IMR-90 (cell line): ENCODE measurements at regions not wholly inside any gene's neighbourhood (a gene's known extent, or its start where the extent isn't known, plus 50 kb on each side); places are given as distances from the start of the nearest gene placed in this dataset.

ENCODE experiments used
- ATAC-seq: fragments of 200-7000 bp; cut with Tn5 transposase; 2 replicates; pipeline ENCODE4 v1.9.1; 2020; ENCODE audit warnings: low read depth, mild to moderate bottlenecking, moderate library complexity
- BruUV-seq: library from RNA; stranded (reverse); fragments of 400-500 nt; replicated peaks from 2 replicates; lab custom pipeline; 2021; lab: Mats Ljungman, UMichigan
- CTCF ChIA-PET: fragments of 300-600 bp; formaldehyde crosslinking; extraction: SDS; loops from one replicate; lab custom pipeline; 2021; ENCODE audit warnings: antibody characterized with exemption; lab: Yijun Ruan, JAX
- POLR2A ChIA-PET: fragments of 300-600 bp; sonication (Branson Sonifier 250); formaldehyde crosslinking; loops from one replicate; lab custom pipeline; 2022; ENCODE audit warnings: antibody characterized with exemption; ENCODE audit not compliant: unreplicated experiment; lab: Charles Lee
- DNase-seq: peaks from one replicate; pipeline ENCODE4 v3.0.0; 2013
- H2AFZ ChIP-seq: replicated peaks from 2 replicates; pipeline ENCODE3; 2013; ENCODE audit warnings: low read length, mild to moderate bottlenecking; ENCODE audit not compliant: poor library complexity
- H2AK5ac ChIP-seq: 2 replicates; pipeline ENCODE4 v1.6.1; 2013; ENCODE audit warnings: low read depth, low read length, inconsistent platforms
- H2AK9ac ChIP-seq: replicated peaks from 2 replicates; pipeline ENCODE3; 2013; ENCODE audit warnings: mild to moderate bottlenecking, low read depth, low read length, moderate library complexity; ENCODE audit not compliant: poor library complexity
- H2BK120ac ChIP-seq: 2 replicates; pipeline ENCODE4 v1.6.1; 2013; ENCODE audit warnings: low read depth, low read length, inconsistent platforms
- H2BK15ac ChIP-seq: 3 replicates; pipeline ENCODE4 v1.6.1; 2013; ENCODE audit warnings: low read depth, low read length, inconsistent platforms
- H2BK20ac ChIP-seq: 2 replicates; pipeline ENCODE4 v1.6.1; 2013; ENCODE audit warnings: low read depth, mild to moderate bottlenecking, inconsistent platforms, low read length, moderate library complexity
- H2BK5ac ChIP-seq: 2 replicates; pipeline ENCODE4 v1.6.1; 2013; ENCODE audit warnings: mild to moderate bottlenecking, low read depth, low read length, inconsistent platforms; ENCODE audit not compliant: poor library complexity, severe bottlenecking
- H3K14ac ChIP-seq: replicated peaks from 2 replicates; pipeline ENCODE4 v1.6.1; 2013; ENCODE audit warnings: low read depth, low read length, inconsistent platforms
- H3K18ac ChIP-seq: 2 replicates; pipeline ENCODE4 v1.6.1; 2013; ENCODE audit warnings: low read depth, low read length, control low read depth
- H3K23ac ChIP-seq: 2 replicates; pipeline ENCODE4 v1.6.1; 2013; ENCODE audit warnings: low read depth, low read length, inconsistent platforms
- H3K27ac ChIP-seq: 2 replicates; pipeline ENCODE4 v1.5.1; 2013; ENCODE audit warnings: mild to moderate bottlenecking, control low read depth, low read length; ENCODE audit not compliant: insufficient read depth
- H3K27me3 ChIP-seq: 2 replicates; pipeline ENCODE4 v1.6.1; 2013; ENCODE audit warnings: low read length; ENCODE audit not compliant: control insufficient read depth, insufficient read depth
- H3K36me3 ChIP-seq: 2 replicates; pipeline ENCODE4 v1.6.1; 2013; ENCODE audit warnings: low read length, mixed read lengths; ENCODE audit not compliant: control insufficient read depth, insufficient read depth
- H3K4ac ChIP-seq: 2 replicates; pipeline ENCODE4 v1.6.1; 2013; ENCODE audit warnings: low read depth, low read length, inconsistent platforms
- H3K4me1 ChIP-seq: 2 replicates; pipeline ENCODE4 v1.6.1; 2013; ENCODE audit warnings: low read length, mixed read lengths; ENCODE audit not compliant: control insufficient read depth, insufficient read depth
- H3K4me2 ChIP-seq: 2 replicates; pipeline ENCODE4 v1.6.1; 2013; ENCODE audit warnings: low read depth, mild to moderate bottlenecking, control low read depth, low read length, moderate library complexity
- H3K4me3 ChIP-seq: 2 replicates; pipeline ENCODE4 v1.5.1; 2013; ENCODE audit warnings: low read depth, mild to moderate bottlenecking, control low read depth, low read length, moderate library complexity; ENCODE audit not compliant: insufficient read depth
- H3K56ac ChIP-seq: 2 replicates; pipeline ENCODE4 v1.6.1; 2013; ENCODE audit warnings: low read length, inconsistent platforms; ENCODE audit not compliant: insufficient read depth; ENCODE audit errors: extremely low read depth
- H3K79me1 ChIP-seq, 2 experiments: 2 replicates each; pipeline ENCODE4 v1.6.1; 2013; ENCODE audit warnings: low read length in 2 of 2, inconsistent platforms in 1 of 2, low read depth in 1 of 2
- H3K9ac ChIP-seq: 2 replicates; pipeline ENCODE4 v1.6.1; 2013; ENCODE audit warnings: low read depth, low read length, control low read depth
- H3K9me1 ChIP-seq: 2 replicates; pipeline ENCODE4 v1.6.1; 2013; ENCODE audit warnings: low read length, inconsistent platforms; ENCODE audit not compliant: insufficient read depth
- H3K9me3 ChIP-seq: 2 replicates; pipeline ENCODE4 v1.6.1; 2013; ENCODE audit warnings: low read length; ENCODE audit not compliant: control insufficient read depth, insufficient read depth
- H4K20me1 ChIP-seq: 2 replicates; pipeline ENCODE4 v1.6.1; 2013; ENCODE audit warnings: low read length, inconsistent platforms; ENCODE audit not compliant: insufficient read depth
- H4K5ac ChIP-seq: 2 replicates; pipeline ENCODE4 v1.6.1; 2013; ENCODE audit warnings: mild to moderate bottlenecking, low read depth, low read length, control low read depth
- H4K8ac ChIP-seq, 2 experiments: 2 replicates each; pipeline ENCODE4 v1.6.1; 2013; ENCODE audit warnings: low read depth in 2 of 2, low read length in 2 of 2, control low read depth in 1 of 2, inconsistent platforms in 1 of 2
- H4K91ac ChIP-seq: 2 replicates; pipeline ENCODE4 v1.6.1; 2013; ENCODE audit warnings: low read depth, low read length, inconsistent platforms; ENCODE audit not compliant: insufficient read depth
- CEBPB ChIP-seq: IDR thresholded peaks from 2 replicates; pipeline ENCODE4 v1.6.1; 2012; ENCODE audit warnings: low read depth, low read length, improper control_type of control experiment
- CHD1 ChIP-seq: IDR thresholded peaks from 2 replicates; pipeline ENCODE4 v1.6.1; 2012; ENCODE audit warnings: low read depth, low read length, improper control_type of control experiment
- CTCF ChIP-seq: conservative IDR thresholded peaks from 2 replicates; pipeline ENCODE4 v1.5.1; 2012; ENCODE audit warnings: mild to moderate bottlenecking, low read depth, low read length, improper control_type of control experiment
- MAZ ChIP-seq: IDR thresholded peaks from 2 replicates; pipeline ENCODE4 v1.6.1; 2012; ENCODE audit warnings: low read depth, mild to moderate bottlenecking, low read length, improper control_type of control experiment, moderate library complexity, borderline replicate concordance
- MXI1 ChIP-seq: IDR thresholded peaks from 2 replicates; pipeline ENCODE4 v1.6.1; 2012; ENCODE audit warnings: low read depth, mild to moderate bottlenecking, low read length, moderate library complexity, borderline replicate concordance
- NFE2L2 ChIP-seq: fragments of 150-350 bp; IDR thresholded peaks from 2 replicates; pipeline ENCODE4 v1.6.1; 2016; ENCODE audit warnings: low read depth, mild to moderate bottlenecking, low read length
- SMC3 ChIP-seq: fragments of 150-350 bp; IDR thresholded peaks from 2 replicates; pipeline ENCODE4 v1.6.1; 2016; ENCODE audit warnings: low read depth, mild to moderate bottlenecking, antibody characterized with exemption, low read length, moderate library complexity
- WGBS, 2 experiments: methylation state at CpG; one replicate each; pipeline versions ENCODE4 v1.1.5 to v1.1.7; 2013; ENCODE audit warnings: missing lambda C conversion rate in 2 of 2; ENCODE audit not compliant: insufficient read length in 1 of 2; ENCODE audit errors: extremely low coverage in 2 of 2; 5-methylcytosine and 5-hydroxymethylcytosine counted together
- dilution Hi-C: fragments of 300-500 bp; cut with HindIII; formaldehyde crosslinking; loops from one replicate; pipeline ENCODE4 v1.14.3; 2018; ENCODE audit warnings: low sequenced_read_pairs; ENCODE audit not compliant: unreplicated experiment
- in situ Hi-C: fragments of 300-500 bp; cut with MboI; formaldehyde crosslinking; loops from 3 replicates; pipeline ENCODE4 v1.14.3; 2019; ENCODE audit warnings: low sequenced_read_pairs, inconsistent platforms, mixed read lengths
- intact Hi-C: fragments of 100-400 bp; cut with micrococcal nuclease; formaldehyde crosslinking; loops from 2 replicates; pipeline ENCODE4 v1.10.0; 2022
- TF ChIP-seq, protein P1 (sequence below): fragments of 150-350 bp; IDR thresholded peaks from 2 replicates; pipeline ENCODE4 v1.6.1; 2017; ENCODE audit warnings: mild to moderate bottlenecking, antibody characterized with exemption, low read length, low read depth

GRCh38 chr14:100413699-100414098 lies 90.6 kb downstream of the SLC25A47 start:
- no TSS peak for BruUV-seq
- H4K5ac ChIP-seq, result no peak overlapping the region
- intact Hi-C loops, result no loop called here
- H2BK5ac ChIP-seq, result no peak overlapping the region
- no CpG with 5 or more reads among the region's 7 CpGs for WGBS, 2 experiments
- no peak overlapping the region for H2BK120ac ChIP-seq
- H3K4me2 ChIP-seq, result no peak overlapping the region
- no peak overlapping the region for H4K8ac ChIP-seq
- H3K9ac ChIP-seq, result no peak overlapping the region
- no peak overlapping the region for H3K18ac ChIP-seq
- ChIA-PET CTCF (interaction anchor here (0.7 kb wide), 1 partner anchor 19 kb away, joined by 3 read pairs; no protein-coding TSS in a partner anchor), POLR2A (no interaction called here)
- no peak overlapping the region for H3K4ac ChIP-seq
- dilution Hi-C loops, result no loop called here
- no peak overlapping the region for H3K4me3 ChIP-seq
- peaks cover 11% of the 10 kb centered on the region for H4K20me1 ChIP-seq
- H2AK5ac ChIP-seq, result no peak overlapping the region
- no peaks in the 10 kb centered on the region for H3K9me3 ChIP-seq
- no peak overlapping the region for H4K91ac ChIP-seq
- no peak overlapping the region for H3K27ac ChIP-seq
- peaks cover 7 to 25% of the 10 kb centered on the region in 2 experiments for H3K79me1 ChIP-seq
- H3K36me3 ChIP-seq, result no peaks in the 10 kb centered on the region
- no peak overlapping the region for H2AK9ac ChIP-seq
- no peak overlapping the region for H2BK15ac ChIP-seq
- in situ Hi-C loops, result loop anchor here (10.0 to 25.0 kb wide), 2 partner anchors 231 to 824 kb away; no protein-coding TSS in a partner anchor
- no peak overlapping the region for H2BK20ac ChIP-seq
- H3K27me3 ChIP-seq, result no peaks in the 10 kb centered on the region
- ATAC-seq, result no peak
- TF ChIP-seq, protein P1, sequence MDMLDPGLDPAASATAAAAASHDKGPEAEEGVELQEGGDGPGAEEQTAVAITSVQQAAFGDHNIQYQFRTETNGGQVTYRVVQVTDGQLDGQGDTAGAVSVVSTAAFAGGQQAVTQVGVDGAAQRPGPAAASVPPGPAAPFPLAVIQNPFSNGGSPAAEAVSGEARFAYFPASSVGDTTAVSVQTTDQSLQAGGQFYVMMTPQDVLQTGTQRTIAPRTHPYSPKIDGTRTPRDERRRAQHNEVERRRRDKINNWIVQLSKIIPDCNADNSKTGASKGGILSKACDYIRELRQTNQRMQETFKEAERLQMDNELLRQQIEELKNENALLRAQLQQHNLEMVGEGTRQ, result no peak
- TF ChIP-seq CTCF (no peak), CEBPB (no peak), MAZ (no peak), SMC3 (no peak), MXI1 (no peak), NFE2L2 (no peak), CHD1 (no peak)
- no peak overlapping the region for H3K14ac ChIP-seq
- peaks cover 11% of the 10 kb centered on the region for H3K9me1 ChIP-seq
- no peak overlapping the region for H3K56ac ChIP-seq
- H3K23ac ChIP-seq, result no peak overlapping the region
- no peak overlapping the region for H2AFZ ChIP-seq
- DNase-seq, result no peak
- peaks cover 12% of the 10 kb centered on the region for H3K4me1 ChIP-seq
